IPS-NIHi7 (cell line): ENCODE measurements at regions not wholly inside any gene's neighbourhood (a gene's known extent, or its start where the extent isn't known, plus 50 kb on each side); places are given as distances from the start of the nearest gene placed in this dataset.
"Not testable (repeated sequence)": the region's sequence is repeated elsewhere in the genome, so short reads cannot be mapped to it uniquely, and the experiment has no call there.

Experiments
- DNase-seq: peaks from one replicate; pipeline ENCODE4 v3.0.0; 2012; ENCODE audit warnings: mixed read lengths; ENCODE audit errors: extremely low spot score

- DNase-seq = not testable (repeated sequence)
Measured at GRCh38 chr17:6373599-6373998, 61.3 kb downstream of the AIPL1 start.

- DNase-seq = peak; percentile 44
Measured at GRCh38 chr17:6366221-6366666, 68.7 kb downstream of the AIPL1 start.

DNA sequence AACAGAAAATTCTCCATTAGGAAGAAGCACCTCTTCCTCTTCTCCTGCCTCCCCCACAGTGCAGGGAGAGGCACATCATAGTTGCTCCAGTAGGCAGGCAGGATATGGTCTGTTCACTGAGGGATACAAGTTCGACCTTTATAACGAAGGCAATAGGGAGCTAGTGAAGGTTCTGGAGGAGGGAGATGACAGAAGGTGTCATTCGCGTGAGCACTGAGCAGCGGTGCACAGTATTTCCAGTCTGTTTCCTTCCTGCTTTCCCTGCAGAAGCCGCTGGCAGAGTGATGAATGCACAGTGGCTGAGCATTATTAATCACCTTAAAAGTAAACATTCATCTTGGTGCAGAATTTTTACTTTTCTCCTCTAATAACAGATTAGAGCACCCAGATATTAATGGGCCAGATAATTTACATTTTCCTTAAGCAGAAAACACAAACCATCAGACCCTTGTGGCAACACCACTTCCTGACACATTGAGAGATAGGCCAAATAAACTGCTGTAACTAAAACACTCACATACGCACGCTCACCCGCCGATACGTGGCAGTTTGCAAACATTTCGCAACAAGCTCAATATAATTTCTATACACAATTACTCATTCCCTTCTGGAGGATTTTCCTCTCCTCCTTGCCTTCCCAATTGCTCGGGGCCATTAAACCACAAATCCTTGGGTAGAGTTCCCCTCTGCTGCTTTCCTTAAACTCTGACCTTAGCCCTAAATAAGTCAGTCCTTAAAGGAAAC, 69.5 kb downstream of the AIPL1 start:
- no peak for DNase-seq

- peak; percentile 77 for DNase-seq
Measured at GRCh38 chr17:6361733-6362132, 73.2 kb downstream of the AIPL1 start.

- no peak for DNase-seq
Measured at GRCh38 chr17:6358131-6358530, 76.8 kb downstream of the AIPL1 start.

DNA sequence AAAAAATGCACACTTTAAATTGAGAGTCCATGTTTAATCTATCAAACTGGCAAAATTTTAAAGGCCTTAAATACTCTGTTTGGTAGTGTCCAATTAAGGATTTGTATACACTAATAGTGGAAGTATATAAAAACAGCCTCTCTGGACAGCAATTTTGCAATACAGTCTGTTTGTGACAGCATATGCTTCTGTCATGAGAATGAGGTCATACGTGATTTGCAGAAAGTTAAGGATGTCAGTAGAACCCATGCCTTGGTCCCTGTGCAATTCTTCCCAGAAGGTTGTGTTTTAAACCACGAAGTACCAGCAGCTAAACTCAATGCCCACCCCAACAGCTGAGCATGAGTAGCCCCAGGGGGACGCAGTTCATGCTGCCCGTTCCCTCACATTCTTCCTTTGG, 78.4 kb downstream of the AIPL1 start:
- DNase-seq = no peak

DNA sequence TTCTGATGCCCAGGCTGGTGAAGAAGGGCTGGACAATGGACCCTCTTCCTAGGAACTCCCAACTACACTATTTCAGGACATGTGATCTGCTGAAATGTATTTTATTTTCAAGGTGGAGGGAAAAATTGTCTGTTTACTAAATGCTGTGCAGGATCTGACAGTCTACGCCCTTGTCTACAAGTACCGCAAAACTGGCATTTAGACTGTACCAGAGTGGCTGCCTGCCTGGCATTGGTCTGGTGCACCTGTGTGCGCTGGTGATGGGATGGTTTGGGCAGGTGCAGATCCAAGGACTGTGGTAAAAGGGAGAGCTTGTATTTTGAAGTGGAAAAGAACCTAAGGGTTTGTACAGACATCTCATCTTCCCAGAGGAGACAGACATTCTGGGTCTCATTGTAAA, 79.7 kb downstream of the AIPL1 start:
- no peak for DNase-seq

GRCh38 chr17:6352801-6353560, 81.9 kb downstream of the AIPL1 start:
- no peak for DNase-seq

DNA sequence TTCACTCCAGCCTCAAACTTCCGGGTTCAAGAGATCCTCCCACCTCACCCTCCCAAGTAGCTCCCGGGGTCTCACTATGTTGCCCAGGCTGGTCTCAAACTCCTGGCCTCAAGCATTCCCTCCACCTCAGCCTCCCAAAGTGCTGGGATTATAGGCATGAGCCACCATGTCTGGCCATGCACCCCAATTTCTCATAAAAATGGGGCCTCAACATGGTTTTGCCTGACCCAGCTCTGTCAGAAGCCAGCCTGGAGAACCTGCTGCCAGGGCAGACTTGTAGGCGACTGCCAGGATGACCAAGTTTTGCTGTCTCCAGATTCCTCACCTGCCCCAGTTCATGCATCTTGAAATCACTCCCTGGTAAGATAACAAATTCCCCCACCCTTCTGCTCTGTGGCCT, 82.9 kb downstream of the AIPL1 start:
- no peak for DNase-seq

GRCh38 chr17:6350806-6351205, 84.1 kb downstream of the AIPL1 start:
- no peak for DNase-seq

DNA sequence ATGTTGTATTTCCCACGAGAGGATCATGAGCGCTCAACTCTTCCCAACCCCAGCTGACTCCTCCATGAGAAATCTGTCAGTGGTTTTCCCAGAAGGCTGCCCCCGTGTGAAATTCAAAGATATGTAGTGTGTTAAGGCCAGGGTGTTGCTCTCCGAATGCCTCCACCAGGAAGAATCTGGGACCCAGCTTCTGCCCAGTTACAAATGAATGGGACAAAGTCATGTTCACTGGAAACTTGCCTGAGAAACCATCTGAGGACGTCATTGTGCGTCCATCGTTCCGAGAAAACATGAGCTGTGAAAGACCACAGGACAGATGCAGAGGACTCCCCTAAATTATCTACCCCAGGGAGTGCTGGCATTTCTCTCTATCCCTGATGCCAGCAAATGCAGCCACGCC, 86.0 kb downstream of the AIPL1 start:
- DNase-seq = no peak

- no peak for DNase-seq
Measured at GRCh38 chr17:6347776-6348175, 87.1 kb downstream of the AIPL1 start.

DNA sequence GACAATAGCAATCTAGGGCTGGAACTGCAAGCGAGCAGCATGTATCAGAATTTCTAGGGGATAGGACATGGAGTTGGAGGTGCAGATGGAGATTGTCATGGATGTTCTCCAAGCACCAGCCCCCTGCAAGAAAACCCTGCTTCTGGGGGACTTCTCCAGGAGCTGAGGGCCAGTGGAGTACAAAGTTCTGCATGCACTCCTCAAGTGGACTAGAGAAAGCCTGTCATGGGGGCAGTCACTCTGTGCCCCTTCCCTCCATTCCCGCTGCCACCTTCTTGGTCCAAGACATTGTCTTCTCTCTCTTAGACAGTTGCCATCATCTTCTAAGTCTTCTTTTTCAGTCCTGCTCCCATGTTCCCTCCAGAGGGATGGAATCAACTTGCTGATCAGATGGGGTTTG, 87.9 kb downstream of the AIPL1 start:
- DNase-seq = no peak

DNA sequence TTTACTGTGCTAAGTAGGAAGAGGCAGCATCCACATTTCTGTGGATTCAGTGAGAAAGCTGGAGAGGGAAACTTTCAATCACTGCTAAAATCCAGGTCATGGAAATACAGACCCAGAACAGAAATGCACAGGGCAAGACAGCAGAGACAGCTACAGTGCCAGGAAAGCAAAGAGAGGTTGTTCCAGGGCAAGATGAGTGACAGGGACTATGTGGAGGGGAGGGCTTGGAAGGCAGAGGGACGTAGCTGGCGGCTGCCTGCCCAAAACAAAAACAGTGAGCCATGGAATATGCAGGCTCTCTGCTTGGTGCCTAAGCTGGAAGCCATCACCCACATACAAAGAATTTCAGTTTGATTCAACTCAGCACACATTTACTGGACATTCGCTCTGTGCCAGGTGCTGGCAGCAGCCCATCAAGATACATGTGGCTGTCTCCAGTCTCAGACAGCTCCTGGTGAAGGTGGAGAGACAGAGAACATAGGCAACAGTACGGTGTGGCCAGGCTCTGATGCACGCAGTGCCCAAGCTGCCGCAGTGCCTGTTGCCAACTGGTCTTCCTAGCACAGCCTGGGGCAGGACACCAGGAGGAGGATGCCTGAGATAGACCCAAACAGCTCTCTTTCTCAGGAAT, 88.7 kb downstream of the AIPL1 start:
- no peak for DNase-seq

- no peak for DNase-seq
Measured at GRCh38 chr17:6343736-6344135, 91.2 kb downstream of the AIPL1 start.

DNA sequence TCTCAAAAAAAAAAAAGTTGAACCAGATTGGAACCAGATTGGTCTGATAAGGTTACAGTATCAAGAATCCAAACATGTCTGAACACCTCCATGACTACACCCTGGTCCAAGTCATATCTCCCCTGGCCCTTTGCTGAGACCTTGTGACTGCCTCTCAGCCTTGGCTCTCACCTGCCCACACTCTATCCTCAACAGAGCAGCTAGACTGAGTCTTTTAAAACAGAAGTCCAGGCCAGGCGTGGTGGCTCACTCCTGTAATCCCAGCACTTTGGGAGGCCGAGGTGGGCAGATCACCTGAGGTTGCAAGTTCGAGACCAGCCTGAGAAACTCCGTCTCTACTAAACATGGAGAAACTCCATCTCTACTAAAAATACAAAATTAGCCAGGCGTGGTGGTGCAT, 91.7 kb downstream of the AIPL1 start:
- no peak for DNase-seq

GRCh38 chr17:6340708-6341107, 94.2 kb downstream of the AIPL1 start:
- no peak for DNase-seq

GRCh38 chr17:6334386-6334785, 100.5 kb downstream of the AIPL1 start:
- DNase-seq = no peak

- DNase-seq = no peak
Measured at GRCh38 chr17:6330936-6331335, 104.0 kb downstream of the AIPL1 start.

DNA sequence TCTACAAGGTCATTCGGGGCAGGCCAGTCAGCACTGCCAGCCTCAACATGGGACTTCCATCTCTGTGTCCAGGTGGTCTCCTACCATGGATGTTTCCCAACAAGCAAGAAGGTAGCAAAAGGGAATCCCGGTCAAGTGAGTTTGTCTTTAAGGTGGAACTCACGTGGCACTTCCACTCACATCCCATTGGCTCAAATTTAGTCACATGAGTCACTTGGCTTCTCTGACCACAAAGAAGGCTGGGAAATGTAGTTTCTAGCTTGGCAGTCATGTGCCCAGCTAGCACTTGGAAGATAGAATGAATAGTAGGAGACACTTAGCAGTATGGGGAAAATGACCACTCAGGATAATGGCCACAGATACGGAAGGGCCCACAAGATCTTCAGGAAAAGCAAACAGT, 106.6 kb downstream of the AIPL1 start:
- peak; percentile 25 for DNase-seq

- DNase-seq = peak; percentile 63
Measured at GRCh38 chr17:6327007-6327406, 107.9 kb downstream of the AIPL1 start.

DNA sequence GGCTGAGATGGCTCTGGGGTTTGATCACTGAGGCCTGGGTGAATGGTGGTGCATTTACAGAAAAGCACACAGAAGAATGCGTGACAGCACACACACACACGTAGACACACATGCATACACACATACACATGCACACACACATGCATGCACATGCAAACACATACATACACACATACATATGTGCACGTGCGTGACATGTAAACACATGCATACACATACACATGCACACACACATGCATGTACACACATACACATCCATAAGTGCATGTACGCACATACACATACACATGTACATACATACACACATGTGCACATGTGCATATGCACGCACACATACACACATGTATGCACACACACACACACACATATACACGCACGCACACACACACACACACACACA, 108.4 kb downstream of the AIPL1 start:
- no peak for DNase-seq

DNA sequence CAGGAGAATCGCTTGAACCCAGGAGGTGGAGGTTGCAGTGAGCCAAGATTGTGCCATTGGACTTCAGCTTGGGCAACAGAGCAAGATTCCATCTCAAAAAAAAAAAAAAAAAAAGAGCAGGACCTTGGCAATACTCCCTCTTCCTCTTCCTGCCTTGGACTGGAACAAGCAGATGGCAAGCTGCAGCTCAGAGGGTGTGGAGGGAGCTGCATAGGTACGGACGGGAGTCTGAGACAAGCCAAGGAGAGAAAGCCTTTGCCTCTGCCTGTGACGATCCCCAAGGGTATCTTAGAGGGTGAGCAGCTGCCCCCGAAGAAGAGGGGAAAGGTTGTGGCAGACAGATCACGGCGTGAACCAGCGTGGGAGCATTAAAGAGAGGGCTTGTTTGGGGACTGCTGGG, 109.2 kb downstream of the AIPL1 start:
- no peak for DNase-seq
